K562 (cell line): ENCODE measurements at regions not wholly inside any gene's neighbourhood (a gene's known extent, or its start where the extent isn't known, plus 50 kb on each side); places are given as distances from the start of the nearest gene placed in this dataset.

Experiments
- ATF1 ChIP-seq, 2 experiments: fragments of 450-650 bp in 1 of 2; IDR thresholded peaks; 2 replicates each; pipeline ENCODE4 v1.6.1; 2016; ENCODE audit warnings: missing compliant biosample characterization in 1 of 2, missing genetic modification characterization in 1 of 2
- CEBPB ChIP-seq: fragments of 450-650 bp; IDR thresholded peaks from 2 replicates; pipeline ENCODE4 v1.6.1; 2016; ENCODE audit warnings: missing genetic modification characterization, missing compliant biosample characterization
- FOXK2 ChIP-seq, 2 experiments: fragments of 450-650 bp; IDR thresholded peaks in 1 of 2; conservative IDR thresholded peaks in 1 of 2; 2 replicates each; pipeline ENCODE4 v1.6.1; 2016; ENCODE audit warnings: low read depth in 2 of 2, mild to moderate bottlenecking in 1 of 2
- GTF3C2 ChIP-seq: IDR thresholded peaks from 3 replicates; pipeline ENCODE4 v1.6.1; 2011; ENCODE audit warnings: borderline replicate concordance, mild to moderate bottlenecking, moderate library complexity; ENCODE audit not compliant: insufficient read length; ENCODE audit errors: extremely low read depth
- HDAC2 ChIP-seq: fragments of 450-650 bp; IDR thresholded peaks from 2 replicates; pipeline ENCODE4 v1.6.1; 2016; ENCODE audit warnings: mild to moderate bottlenecking
- IFI16 ChIP-seq: fragments of 250-450 bp; sonication (Bioruptor Pico); IDR thresholded peaks from 2 replicates; pipeline ENCODE4 v2.1.2; 2022; ENCODE audit warnings: mild to moderate bottlenecking, inconsistent platforms
- KAT2B ChIP-seq: IDR thresholded peaks from one replicate; pipeline ENCODE4 v1.6.1; 2012; ENCODE audit warnings: low read depth, mild to moderate bottlenecking, control low read depth, inconsistent platforms, low read length, moderate library complexity
- NCOA1 ChIP-seq: fragments of 450-650 bp; IDR thresholded peaks from 2 replicates; pipeline ENCODE4 v1.6.1; 2016; ENCODE audit warnings: low read depth
- NFYB ChIP-seq: IDR thresholded peaks from 2 replicates; pipeline ENCODE4 v1.6.1; 2011; ENCODE audit warnings: mild to moderate bottlenecking, moderate library complexity; ENCODE audit not compliant: insufficient read length; ENCODE audit errors: extremely low read depth
- RBM39 ChIP-seq: fragments of 200-400 bp; formaldehyde crosslinking; optimal IDR thresholded peaks from 2 replicates; pipeline ENCODE3; 2018; ENCODE audit warnings: low read depth, low read length
- RCOR1 ChIP-seq, 2 experiments: IDR thresholded peaks; 2 replicates each; pipeline ENCODE4 v1.6.1; 2012; ENCODE audit warnings: low read depth in 2 of 2, low read length in 2 of 2, borderline replicate concordance in 1 of 2, improper control_type of control experiment in 1 of 2
- RFX5 ChIP-seq: IDR thresholded peaks from 2 replicates; pipeline ENCODE4 v1.6.1; 2011; ENCODE audit warnings: low read depth, mild to moderate bottlenecking, improper control_type of control experiment, low read length
- SAFB ChIP-seq: fragments of 200-400 bp; formaldehyde crosslinking; IDR thresholded peaks from 2 replicates; pipeline ENCODE4 v1.6.1; 2017; ENCODE audit warnings: low read depth, low read length, borderline replicate concordance
- SIRT6 ChIP-seq: IDR thresholded peaks from one replicate; pipeline ENCODE4 v1.6.1; 2012; ENCODE audit warnings: low read depth, mild to moderate bottlenecking, control low read depth, inconsistent platforms, low read length, moderate library complexity
- SREBF1 ChIP-seq: fragments of 150-350 bp; IDR thresholded peaks from 2 replicates; pipeline ENCODE4 v1.6.1; 2014; ENCODE audit warnings: antibody characterized with exemption, low read depth, low read length, borderline replicate concordance
- STAT5B ChIP-seq: fragments of 250-450 bp; sonication (Bioruptor Pico); IDR thresholded peaks from 2 replicates; pipeline ENCODE4 v1.8.0; 2021; ENCODE audit warnings: mild to moderate bottlenecking, inconsistent platforms
- THRAP3 ChIP-seq: fragments of 450-650 bp; IDR thresholded peaks from 2 replicates; pipeline ENCODE4 v1.6.1; 2016; ENCODE audit warnings: mild to moderate bottlenecking, inconsistent platforms, borderline replicate concordance
- U2AF2 ChIP-seq: fragments of 200-400 bp; formaldehyde crosslinking; optimal IDR thresholded peaks from 2 replicates; pipeline ENCODE3; 2017; ENCODE audit warnings: low read depth, mild to moderate bottlenecking, low read length
- ZFP36 ChIP-seq: fragments of 150-350 bp; IDR thresholded peaks from 2 replicates; pipeline ENCODE4 v1.6.1; 2018; ENCODE audit warnings: low read length, low read depth; ENCODE audit not compliant: partially characterized antibody
- ZNF12 ChIP-seq: sonication (generic); formaldehyde crosslinking; IDR thresholded peaks from 2 replicates; pipeline ENCODE4 v1.4.0; 2020; ENCODE audit warnings: mild to moderate bottlenecking, missing genetic modification reagents
- ZNF23 ChIP-seq: fragments of 250-450 bp; sonication (Bioruptor Pico); IDR thresholded peaks from 2 replicates; pipeline ENCODE4 v1.4.0; 2020; ENCODE audit warnings: mild to moderate bottlenecking
- ZNF282 ChIP-seq: sonication (generic); formaldehyde crosslinking; IDR thresholded peaks from 2 replicates; pipeline ENCODE4 v1.8.1; 2023; ENCODE audit warnings: missing genetic modification reagents
- ZNF507 ChIP-seq: conservative IDR thresholded peaks from 2 replicates; pipeline ENCODE4 v1.6.1; 2017; ENCODE audit warnings: missing genetic modification characterization, missing compliant biosample characterization
- TF ChIP-seq, protein P1 (sequence below): fragments of 450-650 bp; formaldehyde crosslinking; IDR thresholded peaks from 2 replicates; pipeline ENCODE4 v1.4.0; 2020; ENCODE audit warnings: mild to moderate bottlenecking, moderate library complexity

- TF ChIP-seq FOXK2 (conservative IDR thresholded peaks at IDR 0.05 in 1 of 2, IDR thresholded peaks at IDR 0.05 in 1 of 2; ENCODE audit: low read depth in 2 of 2): 0 out of 4 replicates have a peak, but pooled peaks of 1 of the 2 experiments have one; percentile 16
- no peak for TF ChIP-seq ZNF12 (CRISPR knock-in tag)
- no peak for TF ChIP-seq RCOR1 (IDR thresholded peaks at IDR 0.05; ENCODE audit: borderline replicate concordance in 1 of 2, low read depth in 2 of 2, low read length in 2 of 2)
- TF ChIP-seq SIRT6: no peak
- TF ChIP-seq NFYB: no peak
- TF ChIP-seq KAT2B: no peak
- no peak for TF ChIP-seq ZNF507 (tag)
- TF ChIP-seq STAT5B (CRISPR knock-in tag): no peak
- TF ChIP-seq U2AF2: no peak
- no peak for TF ChIP-seq GTF3C2
- no peak for TF ChIP-seq CEBPB (tag)
- no peak for TF ChIP-seq RFX5
- TF ChIP-seq ZNF282: no peak
- TF ChIP-seq ATF1 (CRISPR knock-in tag; IDR thresholded peaks at IDR 0.05): no peak
- peak; percentile 85 for TF ChIP-seq ATF1 (tag; IDR thresholded peaks at IDR 0.05)
- no peak for TF ChIP-seq SAFB
- TF ChIP-seq IFI16 (CRISPR knock-in tag): no peak
- TF ChIP-seq SREBF1: no peak
- no peak for TF ChIP-seq ZNF23 (CRISPR knock-in tag)
- TF ChIP-seq THRAP3: no peak
- TF ChIP-seq, protein P1, sequence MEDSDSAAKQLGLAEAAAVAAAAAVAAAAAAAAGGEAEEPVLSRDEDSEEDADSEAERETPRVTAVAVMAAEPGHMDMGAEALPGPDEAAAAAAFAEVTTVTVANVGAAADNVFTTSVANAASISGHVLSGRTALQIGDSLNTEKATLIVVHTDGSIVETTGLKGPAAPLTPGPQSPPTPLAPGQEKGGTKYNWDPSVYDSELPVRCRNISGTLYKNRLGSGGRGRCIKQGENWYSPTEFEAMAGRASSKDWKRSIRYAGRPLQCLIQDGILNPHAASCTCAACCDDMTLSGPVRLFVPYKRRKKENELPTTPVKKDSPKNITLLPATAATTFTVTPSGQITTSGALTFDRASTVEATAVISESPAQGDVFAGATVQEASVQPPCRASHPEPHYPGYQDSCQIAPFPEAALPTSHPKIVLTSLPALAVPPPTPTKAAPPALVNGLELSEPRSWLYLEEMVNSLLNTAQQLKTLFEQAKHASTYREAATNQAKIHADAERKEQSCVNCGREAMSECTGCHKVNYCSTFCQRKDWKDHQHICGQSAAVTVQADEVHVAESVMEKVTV (CRISPR knock-in tag): peak; percentile 84
- no peak for TF ChIP-seq NCOA1
- TF ChIP-seq ZFP36: no peak
- no peak for TF ChIP-seq HDAC2
- no peak for TF ChIP-seq RBM39
Observed at GRCh38 chr5:104178829-104179456, 616.4 kb upstream of the NUDT12 start (continued).
